ENCODE measurements at regions not wholly inside any gene's neighbourhood (a gene's known extent, or its start where the extent isn't known, plus 50 kb on each side); places are given as distances from the start of the nearest gene placed in this dataset.

DNA sequence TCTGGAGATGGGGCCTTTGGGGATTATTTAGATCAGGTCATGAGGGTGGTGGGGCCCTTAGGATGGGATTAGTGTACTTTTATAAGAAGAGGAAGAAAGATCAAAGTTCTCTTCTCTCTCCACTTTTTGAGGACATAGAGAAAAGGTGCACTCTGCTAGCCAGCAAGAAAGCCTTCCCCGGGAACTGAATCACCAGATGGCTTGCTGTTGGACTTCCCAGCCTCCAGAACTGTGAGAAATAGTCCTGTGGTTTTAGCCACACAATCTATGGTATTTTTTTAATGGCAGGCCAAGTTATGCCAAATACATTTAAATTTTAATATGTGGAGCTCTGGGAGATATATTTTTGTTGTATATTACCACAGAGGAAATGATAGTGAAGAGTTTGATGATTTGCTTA lies 385.8 kb downstream of the KLF12 start:
- Histone ChIP-seq H3K4me3 (no peak overlapping the region), H3K4me1 (no peaks in the 10 kb centered on the region), H3K36me3 (no peaks in the 10 kb centered on the region), H3K9me3 (no peaks in the 10 kb centered on the region), H3K27me3 (no peaks in the 10 kb centered on the region), H3K27ac (no peak overlapping the region)
- DNase-seq: no peak
- intact Hi-C loops (cut with DNase I): no loop called here
- ATAC-seq: no peak
- TF ChIP-seq CTCF (IDR thresholded peaks at IDR 0.05): no peak

- intact Hi-C loops (cut with DNase I): no loop called here
- no peak for ATAC-seq
- Histone ChIP-seq H3K4me1 (no peaks in the 10 kb centered on the region), H3K36me3 (no peaks in the 10 kb centered on the region), H3K27me3 (no peaks in the 10 kb centered on the region), H3K4me3 (no peak overlapping the region), H3K27ac (no peak overlapping the region), H3K9me3 (no peaks in the 10 kb centered on the region)
- TF ChIP-seq CTCF (IDR thresholded peaks at IDR 0.05): no peak
- DNase-seq: no peak
Observed at GRCh38 chr13:73745190-73745589, 389.0 kb downstream of the KLF12 start.

DNA sequence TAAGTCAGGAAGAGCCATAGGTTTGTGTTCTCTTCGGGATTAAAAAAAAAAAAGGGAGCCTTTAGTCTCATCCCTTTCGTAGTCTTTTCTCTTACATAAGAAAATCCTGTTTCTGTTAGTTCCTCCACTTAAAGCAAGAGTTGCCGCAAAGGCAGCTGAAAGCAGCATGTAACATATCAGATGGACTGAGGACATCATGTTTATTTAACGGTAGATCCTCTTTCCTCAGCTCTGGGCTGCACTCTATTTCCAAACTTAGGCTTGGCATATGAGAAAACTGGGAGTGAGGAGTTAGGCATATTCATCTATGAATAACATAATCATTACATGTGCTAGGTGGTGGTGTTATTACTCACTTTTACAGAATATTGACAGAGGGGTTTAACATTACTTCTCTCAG lies 391.2 kb downstream of the KLF12 start:
- intact Hi-C loops (cut with DNase I): no loop called here
- no peak for ATAC-seq
- no peaks in the 10 kb centered on the region for H3K4me1 ChIP-seq
- DNase-seq: no peak
- H3K36me3 ChIP-seq: no peaks in the 10 kb centered on the region
- H3K27me3 ChIP-seq: no peaks in the 10 kb centered on the region
- TF ChIP-seq CTCF (IDR thresholded peaks at IDR 0.05): no peak
- H3K4me3 ChIP-seq: no peak overlapping the region
- H3K9me3 ChIP-seq: no peaks in the 10 kb centered on the region
- H3K27ac ChIP-seq: no peak overlapping the region

DNA sequence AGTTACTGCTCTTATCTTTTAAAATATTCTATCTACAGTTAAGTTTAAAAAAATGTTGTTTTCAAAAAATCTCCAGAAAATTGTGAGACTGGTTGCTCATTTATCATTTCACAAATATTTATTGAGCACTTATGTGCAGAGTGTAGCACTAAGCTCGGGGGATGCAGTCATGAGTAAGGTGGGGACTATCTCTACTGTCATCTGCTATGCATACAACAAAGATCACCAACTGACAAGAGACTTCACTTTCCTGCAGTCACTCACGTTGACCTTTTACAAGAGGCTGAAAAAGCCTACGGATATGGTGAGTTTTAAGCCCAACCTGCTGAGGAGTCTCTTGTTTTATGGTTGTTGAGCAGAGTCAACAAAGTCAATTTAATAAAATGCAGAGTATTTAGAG lies 392.5 kb downstream of the KLF12 start:
- intact Hi-C loops (cut with DNase I): no loop called here
- no peaks in the 10 kb centered on the region for H3K36me3 ChIP-seq
- no peak for TF ChIP-seq CTCF (IDR thresholded peaks at IDR 0.05)
- ATAC-seq (no peak), DNase-seq (no peak)
- H3K27me3 ChIP-seq: no peaks in the 10 kb centered on the region
- H3K4me1 ChIP-seq: no peaks in the 10 kb centered on the region
- H3K9me3 ChIP-seq: no peaks in the 10 kb centered on the region
- H3K27ac ChIP-seq: no peak overlapping the region
- no peak overlapping the region for H3K4me3 ChIP-seq

DNA sequence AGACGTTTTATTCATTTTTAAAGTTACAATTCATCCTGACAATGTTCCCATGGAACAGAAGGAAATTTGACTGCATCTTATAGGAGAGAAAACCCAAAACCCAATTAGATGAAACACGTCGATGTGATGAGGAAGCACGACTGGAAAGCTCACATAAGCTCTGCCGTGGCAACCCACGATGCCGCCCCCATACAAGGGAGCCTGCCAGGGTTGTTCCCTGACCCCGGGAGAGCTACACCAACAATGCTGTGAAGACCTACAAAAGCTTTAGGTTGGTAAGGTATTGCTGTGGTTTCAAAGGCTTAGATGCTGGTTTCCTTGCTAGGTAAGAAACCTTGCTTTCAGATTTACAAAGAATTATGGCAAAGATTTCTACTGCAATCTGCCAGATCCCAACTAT lies 393.1 kb downstream of the KLF12 start:
- no peaks in the 10 kb centered on the region for H3K27me3 ChIP-seq
- no peaks in the 10 kb centered on the region for H3K36me3 ChIP-seq
- H3K4me1 ChIP-seq: no peaks in the 10 kb centered on the region
- TF ChIP-seq CTCF (IDR thresholded peaks at IDR 0.05): no peak
- ATAC-seq (no peak), DNase-seq (no peak)
- H3K9me3 ChIP-seq: no peaks in the 10 kb centered on the region
- no peak overlapping the region for H3K27ac ChIP-seq
- H3K4me3 ChIP-seq: no peak overlapping the region
- intact Hi-C loops (cut with DNase I): no loop called here

DNA sequence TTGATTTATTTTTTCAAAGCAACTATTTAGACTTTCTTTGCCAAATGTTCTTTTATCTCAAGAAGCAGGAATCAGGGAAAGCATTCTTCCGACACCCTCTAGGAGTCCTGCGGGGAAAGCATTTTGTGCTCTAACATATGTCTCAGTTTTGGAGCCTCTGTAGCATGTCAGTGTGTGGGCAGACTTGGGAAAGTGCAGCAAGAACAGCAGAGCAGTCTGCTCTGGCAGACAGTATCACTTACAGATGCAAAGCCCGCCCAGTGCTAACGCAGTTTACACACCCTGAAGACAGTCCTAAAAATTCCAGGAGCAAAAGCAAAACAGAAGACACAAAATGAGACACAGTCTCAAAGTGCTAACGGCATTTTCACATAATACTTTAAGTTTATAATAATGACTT lies 393.5 kb downstream of the KLF12 start:
- no peak overlapping the region for H3K4me3 ChIP-seq
- TF ChIP-seq CTCF (IDR thresholded peaks at IDR 0.05): no peak
- H3K9me3 ChIP-seq: no peaks in the 10 kb centered on the region
- DNase-seq: no peak
- no peak for ATAC-seq
- intact Hi-C loops (cut with DNase I): no loop called here
- H3K27ac ChIP-seq: no peak overlapping the region
- no peaks in the 10 kb centered on the region for H3K36me3 ChIP-seq
- H3K4me1 ChIP-seq: no peaks in the 10 kb centered on the region
- no peaks in the 10 kb centered on the region for H3K27me3 ChIP-seq

Data from upper lobe of right lung (tissue), 1 donor.